ENCODE measurements at regions not wholly inside any gene's neighbourhood (a gene's known extent, or its start where the extent isn't known, plus 50 kb on each side); places are given as distances from the start of the nearest gene placed in this dataset.

DNA sequence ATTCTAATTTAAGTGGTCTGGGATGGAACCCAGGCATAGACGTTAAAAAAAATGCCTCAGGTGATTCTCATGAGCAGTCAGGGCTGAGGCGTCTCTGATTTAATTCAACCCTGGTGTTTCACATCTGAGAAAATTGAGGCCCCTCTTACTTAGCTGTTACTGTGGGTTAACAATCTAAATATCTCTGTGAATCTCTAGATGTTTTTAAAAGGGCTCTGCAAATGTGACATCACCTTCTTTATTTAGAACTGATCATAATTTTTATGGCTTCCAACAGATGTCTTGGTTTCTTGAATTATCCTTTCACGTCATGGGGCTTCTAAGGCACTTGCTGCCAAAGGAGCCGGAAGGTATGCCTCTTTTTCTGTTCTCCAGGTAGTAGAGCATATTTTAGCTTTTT, 76.1 kb upstream of the LIN7C start:
- ChIA-PET POLR2A (no interaction called here), CTCF (no interaction called here)
- WGBS (ENCODE audit: low lambda C conversion rate) = 68% methylated on average over 4 of the region's 4 CpGs
- TF ChIP-seq, protein P1, sequence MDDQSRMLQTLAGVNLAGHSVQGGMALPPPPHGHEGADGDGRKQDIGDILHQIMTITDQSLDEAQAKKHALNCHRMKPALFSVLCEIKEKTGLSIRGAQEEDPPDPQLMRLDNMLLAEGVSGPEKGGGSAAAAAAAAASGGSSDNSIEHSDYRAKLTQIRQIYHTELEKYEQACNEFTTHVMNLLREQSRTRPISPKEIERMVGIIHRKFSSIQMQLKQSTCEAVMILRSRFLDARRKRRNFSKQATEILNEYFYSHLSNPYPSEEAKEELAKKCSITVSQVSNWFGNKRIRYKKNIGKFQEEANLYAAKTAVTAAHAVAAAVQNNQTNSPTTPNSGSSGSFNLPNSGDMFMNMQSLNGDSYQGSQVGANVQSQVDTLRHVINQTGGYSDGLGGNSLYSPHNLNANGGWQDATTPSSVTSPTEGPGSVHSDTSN (IDR thresholded peaks at IDR 0.05) = no peak
- TF ChIP-seq YY1 (IDR thresholded peaks at IDR 0.05; ENCODE audit: low read depth) (no peak), SIN3A (IDR thresholded peaks at IDR 0.05; ENCODE audit: borderline replicate concordance, low read depth, low read length) (no peak), GABPA (IDR thresholded peaks at IDR 0.05; ENCODE audit: low read depth) (no peak), NRF1 (IDR thresholded peaks at IDR 0.05; ENCODE audit: low read depth, low read length) (no peak), EP300 (IDR thresholded peaks at IDR 0.05; ENCODE audit: borderline replicate concordance in 1 of 2, low read depth in 1 of 2, low read length in 1 of 2) (no peak), TEAD4 (IDR thresholded peaks at IDR 0.05; ENCODE audit: borderline replicate concordance, insufficient read depth) (no peak), RXRA (IDR thresholded peaks at IDR 0.05; ENCODE audit: borderline replicate concordance, low read depth) (no peak), GATA2 (CRISPR knock-in tag; IDR thresholded peaks at IDR 0.05) (no peak), RAD21 (IDR thresholded peaks at IDR 0.05; ENCODE audit: low read length) (no peak), ELF1 (IDR thresholded peaks at IDR 0.05) (no peak), FOXJ3 (CRISPR knock-in tag; IDR thresholded peaks at IDR 0.05) (no peak), TAF1 (IDR thresholded peaks at IDR 0.05; ENCODE audit: borderline replicate concordance, low read depth, low read length) (no peak), SMC3 (IDR thresholded peaks at IDR 0.05; ENCODE audit: low read depth, low read length) (no peak)
- TF ChIP-seq, protein P2, sequence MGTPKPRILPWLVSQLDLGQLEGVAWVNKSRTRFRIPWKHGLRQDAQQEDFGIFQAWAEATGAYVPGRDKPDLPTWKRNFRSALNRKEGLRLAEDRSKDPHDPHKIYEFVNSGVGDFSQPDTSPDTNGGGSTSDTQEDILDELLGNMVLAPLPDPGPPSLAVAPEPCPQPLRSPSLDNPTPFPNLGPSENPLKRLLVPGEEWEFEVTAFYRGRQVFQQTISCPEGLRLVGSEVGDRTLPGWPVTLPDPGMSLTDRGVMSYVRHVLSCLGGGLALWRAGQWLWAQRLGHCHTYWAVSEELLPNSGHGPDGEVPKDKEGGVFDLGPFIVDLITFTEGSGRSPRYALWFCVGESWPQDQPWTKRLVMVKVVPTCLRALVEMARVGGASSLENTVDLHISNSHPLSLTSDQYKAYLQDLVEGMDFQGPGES (IDR thresholded peaks at IDR 0.05; ENCODE audit: low read depth, low read length) = no peak
- Histone ChIP-seq H3K27ac (ENCODE audit: low read depth in 2 of 2, low read length in 1 of 2) (no peak overlapping the region), H3K9ac (no peak overlapping the region), H2AFZ (ENCODE audit: low read depth) (no peak overlapping the region), H3K9me3 (no peaks in the 10 kb centered on the region), H3K4me3 (ENCODE audit: low read depth in 2 of 2, low read length in 1 of 2) (no peak overlapping the region), H3K9me2 (no peaks in the 10 kb centered on the region), H3K4me1 (ENCODE audit: control insufficient read depth in 1 of 2, insufficient read depth in 2 of 2, low read depth in 1 of 2, low read length in 1 of 2) (no peaks in the 10 kb centered on the region), H3K4me2 (no peak overlapping the region), H4K20me1 (ENCODE audit: insufficient read depth) (no peaks in the 10 kb centered on the region), H3K36me3 (replicated peaks in 1 of 2; ENCODE audit: control insufficient read depth in 1 of 2, insufficient read depth in 2 of 2, low read length in 1 of 2) (no peaks in the 10 kb centered on the region), H3F3A (replicated peaks; ENCODE audit: insufficient read depth) (no peaks in the 10 kb centered on the region), H3K27me3 (ENCODE audit: insufficient read depth) (no peaks in the 10 kb centered on the region), H3K79me2 (ENCODE audit: insufficient read depth) (no peaks in the 10 kb centered on the region)
- no peak for DNase-seq

DNA sequence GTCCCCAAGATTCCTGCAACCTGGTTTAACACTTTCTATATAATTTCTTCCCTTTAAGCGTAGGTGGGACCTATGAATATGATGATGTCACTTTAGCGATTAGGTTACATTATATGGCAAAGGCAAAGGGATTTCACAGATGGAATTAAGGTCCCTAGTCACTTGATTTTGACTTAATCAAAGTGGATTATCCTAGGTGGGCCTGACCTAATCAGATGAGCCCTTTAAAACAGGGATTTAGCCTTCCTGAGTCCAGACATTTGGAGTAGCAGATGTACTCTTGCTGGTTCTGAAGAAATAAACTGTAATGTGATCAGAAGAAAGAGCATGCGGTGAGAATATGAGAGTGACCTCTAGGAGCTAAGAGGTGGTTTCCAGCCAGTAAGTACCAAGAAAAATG, 67.8 kb upstream of the LIN7C start:
- TF ChIP-seq, protein P3, sequence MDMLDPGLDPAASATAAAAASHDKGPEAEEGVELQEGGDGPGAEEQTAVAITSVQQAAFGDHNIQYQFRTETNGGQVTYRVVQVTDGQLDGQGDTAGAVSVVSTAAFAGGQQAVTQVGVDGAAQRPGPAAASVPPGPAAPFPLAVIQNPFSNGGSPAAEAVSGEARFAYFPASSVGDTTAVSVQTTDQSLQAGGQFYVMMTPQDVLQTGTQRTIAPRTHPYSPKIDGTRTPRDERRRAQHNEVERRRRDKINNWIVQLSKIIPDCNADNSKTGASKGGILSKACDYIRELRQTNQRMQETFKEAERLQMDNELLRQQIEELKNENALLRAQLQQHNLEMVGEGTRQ (IDR thresholded peaks at IDR 0.05; ENCODE audit: borderline replicate concordance, low read depth, low read length) = no peak
- TF ChIP-seq FOXM1 (IDR thresholded peaks at IDR 0.05; ENCODE audit: low read depth) (no peak), RAD21 (IDR thresholded peaks at IDR 0.05; ENCODE audit: low read length) (no peak)

More for the DNA sequence above, 67.8 kb upstream of the LIN7C start:
- H3K4me3 ChIP-seq (ENCODE audit: low read depth in 2 of 2, low read length in 1 of 2) = no peak overlapping the region
- no peak overlapping the region for H2AFZ ChIP-seq (ENCODE audit: low read depth)
- ChIA-PET POLR2A (no interaction called here), CTCF (interaction anchor here (1.2 kb wide), 1 partner anchor 78 kb away, joined by 3 read pairs; no protein-coding TSS in a partner anchor)
- H3K9me2 ChIP-seq = no peaks in the 10 kb centered on the region
- H3K27ac ChIP-seq (ENCODE audit: low read depth in 2 of 2, low read length in 1 of 2) = no peak overlapping the region
- no peaks in the 10 kb centered on the region for H3K36me3 ChIP-seq (replicated peaks in 1 of 2; ENCODE audit: control insufficient read depth in 1 of 2, insufficient read depth in 2 of 2, low read length in 1 of 2)
- DNase-seq = no peak
- H3K9me3 ChIP-seq = no peaks in the 10 kb centered on the region
- 85% methylated on average over 3 of the region's 3 CpGs for WGBS (ENCODE audit: low lambda C conversion rate)
- H3F3A ChIP-seq (replicated peaks; ENCODE audit: insufficient read depth) = no peaks in the 10 kb centered on the region
- no peak overlapping the region for H3K9ac ChIP-seq
- H3K79me2 ChIP-seq (ENCODE audit: insufficient read depth) = no peaks in the 10 kb centered on the region
- H3K4me1 ChIP-seq (ENCODE audit: control insufficient read depth in 1 of 2, insufficient read depth in 2 of 2, low read depth in 1 of 2, low read length in 1 of 2) = peaks cover 2 to 8% of the 10 kb centered on the region in 2 experiments; a peak in 3 of 4 replicates
- no peak overlapping the region for H3K4me2 ChIP-seq
- H4K20me1 ChIP-seq (ENCODE audit: insufficient read depth) = no peaks in the 10 kb centered on the region
- no peaks in the 10 kb centered on the region for H3K27me3 ChIP-seq (ENCODE audit: insufficient read depth)

Measured in SK-N-SH (cell line).